Stimulated activated effector memory CD8-positive, alpha-beta T cell treated with anti-CD3 and anti-CD28 coated beads, Interleukin-12 subunit alpha, Interleukin-12 subunit beta, amount 100 ng/mL, for 72 hours (primary cell): ENCODE measurements at regions not wholly inside any gene's neighbourhood (a gene's known extent, or its start where the extent isn't known, plus 50 kb on each side); places are given as distances from the start of the nearest gene placed in this dataset.

ENCODE experiments used
- ATAC-seq: fragments of 150-1000 bp; cut with Tn5 transposase; 2 replicates; pipeline ENCODE4 v1.10.0; 2021
- DNase-seq, 2 donors: peaks; one replicate each; pipeline ENCODE4 v3.0.0; 2021 to 2022; ENCODE audit warnings: low spot score in 2 of 2
- H3K27ac Mint-ChIP-seq: one replicate; pipeline ENCODE4 v1.8.0; 2022; ENCODE audit warnings: mild to moderate bottlenecking, mixed read lengths
- H3K36me3 Mint-ChIP-seq: one replicate; pipeline ENCODE4 v1.8.0; 2022; ENCODE audit warnings: mild to moderate bottlenecking, mixed read lengths
- H3K4me1 Mint-ChIP-seq: one replicate; pipeline ENCODE4 v1.8.0; 2022; ENCODE audit warnings: mixed read lengths
- H3K4me3 Mint-ChIP-seq: one replicate; pipeline ENCODE4 v1.8.0; 2022; ENCODE audit warnings: mild to moderate bottlenecking, mixed read lengths
- H3K9me3 Mint-ChIP-seq: one replicate; pipeline ENCODE4 v1.8.0; 2022; ENCODE audit warnings: mixed read lengths

- ATAC-seq = no peak
- Mint-ChIP-seq H3K36me3 (no peaks in the 10 kb centered on the region), H3K9me3 (no peaks in the 10 kb centered on the region), H3K4me3 (no peak overlapping the region), H3K4me1 (no peaks in the 10 kb centered on the region), H3K27ac (no peak overlapping the region)
- no peak for DNase-seq
These were observed 50.3 kb upstream of the ITGA11 start for GRCh38 chr15:68482246-68482645.

- H3K9me3 Mint-ChIP-seq = no peaks in the 10 kb centered on the region
- no peaks in the 10 kb centered on the region for H3K4me1 Mint-ChIP-seq
- no peaks in the 10 kb centered on the region for H3K36me3 Mint-ChIP-seq
- ATAC-seq (no peak), DNase-seq (no peak)
- no peak overlapping the region for H3K27ac Mint-ChIP-seq
- no peak overlapping the region for H3K4me3 Mint-ChIP-seq
These were observed 51.2 kb upstream of the ITGA11 start for GRCh38 chr15:68483165-68483564.

- ATAC-seq = no peak
- no peak for DNase-seq
- Mint-ChIP-seq H3K27ac (no peak overlapping the region), H3K4me1 (no peaks in the 10 kb centered on the region), H3K36me3 (no peaks in the 10 kb centered on the region), H3K9me3 (no peaks in the 10 kb centered on the region), H3K4me3 (no peak overlapping the region)
These were observed 52.3 kb upstream of the ITGA11 start for GRCh38 chr15:68484220-68484619.

- Mint-ChIP-seq H3K4me1 (no peaks in the 10 kb centered on the region), H3K36me3 (no peaks in the 10 kb centered on the region), H3K9me3 (no peaks in the 10 kb centered on the region), H3K27ac (no peak overlapping the region), H3K4me3 (no peak overlapping the region)
- ATAC-seq (no peak), DNase-seq (no peak)
These were observed 52.9 kb upstream of the ITGA11 start for GRCh38 chr15:68484696-68485400.

GRCh38 chr15:68485721-68486360, 53.9 kb upstream of the ITGA11 start:
- Mint-ChIP-seq H3K36me3 (no peaks in the 10 kb centered on the region), H3K4me1 (no peaks in the 10 kb centered on the region), H3K27ac (no peak overlapping the region), H3K4me3 (no peak overlapping the region), H3K9me3 (no peaks in the 10 kb centered on the region)
- no peak for ATAC-seq
- no peak for DNase-seq

GRCh38 chr15:68487087-68487843, 55.3 kb upstream of the ITGA11 start:
- Mint-ChIP-seq H3K27ac (no peak overlapping the region), H3K4me1 (no peaks in the 10 kb centered on the region), H3K4me3 (no peak overlapping the region), H3K36me3 (no peaks in the 10 kb centered on the region), H3K9me3 (no peaks in the 10 kb centered on the region)
- ATAC-seq (peak; percentile 6), DNase-seq (no peak)

GRCh38 chr15:68488290-68488689, 56.3 kb upstream of the ITGA11 start:
- no peaks in the 10 kb centered on the region for H3K36me3 Mint-ChIP-seq
- no peaks in the 10 kb centered on the region for H3K4me1 Mint-ChIP-seq
- no peak overlapping the region for H3K4me3 Mint-ChIP-seq
- H3K9me3 Mint-ChIP-seq = no peaks in the 10 kb centered on the region
- H3K27ac Mint-ChIP-seq = no peak overlapping the region
- DNase-seq (no peak), ATAC-seq (no peak)

GRCh38 chr15:68488966-68489365, 57.0 kb upstream of the ITGA11 start:
- H3K4me1 Mint-ChIP-seq = no peaks in the 10 kb centered on the region

GRCh38 chr15:68489421-68489820, 57.5 kb upstream of the ITGA11 start:
- Mint-ChIP-seq H3K27ac (no peak overlapping the region), H3K4me3 (no peak overlapping the region), H3K36me3 (no peaks in the 10 kb centered on the region), H3K9me3 (no peaks in the 10 kb centered on the region), H3K4me1 (no peaks in the 10 kb centered on the region)
- ATAC-seq (no peak), DNase-seq (no peak)

More at GRCh38 chr15:68488966-68489365, 57.0 kb upstream of the ITGA11 start:
- no peaks in the 10 kb centered on the region for H3K36me3 Mint-ChIP-seq
- no peak overlapping the region for H3K4me3 Mint-ChIP-seq
- ATAC-seq = no peak
- no peak for DNase-seq
- H3K27ac Mint-ChIP-seq = no peak overlapping the region
- no peaks in the 10 kb centered on the region for H3K9me3 Mint-ChIP-seq

GRCh38 chr15:68491415-68492106, 59.6 kb upstream of the ITGA11 start:
- no peak for DNase-seq
- Mint-ChIP-seq H3K27ac (no peak overlapping the region), H3K4me3 (no peak overlapping the region), H3K4me1 (no peaks in the 10 kb centered on the region), H3K36me3 (no peaks in the 10 kb centered on the region), H3K9me3 (no peaks in the 10 kb centered on the region)
- ATAC-seq = no peak

- no peaks in the 10 kb centered on the region for H3K9me3 Mint-ChIP-seq
- no peak for ATAC-seq
- DNase-seq = no peak
- H3K36me3 Mint-ChIP-seq = no peaks in the 10 kb centered on the region
- H3K4me1 Mint-ChIP-seq = no peaks in the 10 kb centered on the region
- no peak overlapping the region for H3K4me3 Mint-ChIP-seq
- H3K27ac Mint-ChIP-seq = no peak overlapping the region
These were observed 60.9 kb upstream of the ITGA11 start for GRCh38 chr15:68492855-68493254.

GRCh38 chr15:68493629-68494028, 61.7 kb upstream of the ITGA11 start:
- H3K27ac Mint-ChIP-seq = no peak overlapping the region
- ATAC-seq (no peak), DNase-seq (no peak)
- H3K9me3 Mint-ChIP-seq = no peaks in the 10 kb centered on the region
- no peaks in the 10 kb centered on the region for H3K36me3 Mint-ChIP-seq
- no peak overlapping the region for H3K4me3 Mint-ChIP-seq
- no peaks in the 10 kb centered on the region for H3K4me1 Mint-ChIP-seq

GRCh38 chr15:68494573-68495110, 62.7 kb upstream of the ITGA11 start:
- H3K9me3 Mint-ChIP-seq = no peaks in the 10 kb centered on the region
- no peak for ATAC-seq
- H3K4me1 Mint-ChIP-seq = no peaks in the 10 kb centered on the region
- no peak overlapping the region for H3K4me3 Mint-ChIP-seq
- H3K27ac Mint-ChIP-seq = no peak overlapping the region
- no peaks in the 10 kb centered on the region for H3K36me3 Mint-ChIP-seq
- DNase-seq = no peak

- no peaks in the 10 kb centered on the region for H3K9me3 Mint-ChIP-seq
- no peaks in the 10 kb centered on the region for H3K36me3 Mint-ChIP-seq
- ATAC-seq = no peak
- no peak overlapping the region for H3K27ac Mint-ChIP-seq
- H3K4me3 Mint-ChIP-seq = no peak overlapping the region
- DNase-seq = no peak
- no peaks in the 10 kb centered on the region for H3K4me1 Mint-ChIP-seq
These were observed 63.4 kb upstream of the ITGA11 start for GRCh38 chr15:68495221-68495950.
